ENCODE measurements at regions not wholly inside any gene's neighbourhood (a gene's known extent, or its start where the extent isn't known, plus 50 kb on each side); places are given as distances from the start of the nearest gene placed in this dataset.

- TF ChIP-seq POLR2A (IDR thresholded peaks at IDR 0.05; ENCODE audit: low read depth, low read length) = no peak
- no peak for TF ChIP-seq MAFK (IDR thresholded peaks at IDR 0.05; ENCODE audit: low read depth, low read length)
- TF ChIP-seq MXI1 (IDR thresholded peaks at IDR 0.05; ENCODE audit: borderline replicate concordance, low read depth, low read length) = no peak
- no peak for TF ChIP-seq CTCF (conservative IDR thresholded peaks at IDR 0.05; ENCODE audit: low read depth, low read length)
- no peak for TF ChIP-seq RFX5 (IDR thresholded peaks at IDR 0.05; ENCODE audit: low read depth, low read length)
- TF ChIP-seq RAD21 (IDR thresholded peaks at IDR 0.05; ENCODE audit: low read length) = no peak
- TF ChIP-seq SMC3 (IDR thresholded peaks at IDR 0.05; ENCODE audit: low read depth, low read length) = no peak
Observed at GRCh38 chr2:181174611-181175580, 194.5 kb downstream of the UBE2E3 start.
